ENCODE measurements at regions not wholly inside any gene's neighbourhood (a gene's known extent, or its start where the extent isn't known, plus 50 kb on each side); places are given as distances from the start of the nearest gene placed in this dataset.

- no peaks in the 10 kb centered on the region for H3K4me1 ChIP-seq (ENCODE audit: insufficient read depth, low read length, poor library complexity, severe bottlenecking)
- no peaks in the 10 kb centered on the region for H3K79me2 ChIP-seq (ENCODE audit: insufficient read depth, low read depth, low read length)
- POLR2A ChIA-PET = interaction anchor here (0.7 to 1.6 kb wide), 2 partner anchors 21 to 46 kb away, joined by 3 read pairs; no protein-coding TSS in a partner anchor
- H3K9me2 ChIP-seq (ENCODE audit: insufficient read depth, low read length) = no peaks in the 10 kb centered on the region
- no peaks in the 10 kb centered on the region for H4K20me1 ChIP-seq (ENCODE audit: insufficient read depth, low read length)
- TF ChIP-seq EZH2phosphoT487 (IDR thresholded peaks at IDR 0.05; ENCODE audit: borderline replicate concordance, low read depth, low read length) (no peak), CTCF (conservative IDR thresholded peaks at IDR 0.05; ENCODE audit: low read length) (no peak)
- H2AFZ ChIP-seq (ENCODE audit: low read length) = no peak overlapping the region
- CTCF ChIA-PET (ENCODE audit: unreplicated experiment) = no interaction called here
- H3K4me3 ChIP-seq (ENCODE audit: low read depth, low read length, poor library complexity, severe bottlenecking) = no peak overlapping the region
- no peaks in the 10 kb centered on the region for H3K9me3 ChIP-seq (ENCODE audit: low read length)
- no peak overlapping the region for H3K27ac ChIP-seq (ENCODE audit: low read depth, low read length, poor library complexity, severe bottlenecking)
- BruUV-seq (replicated peaks) = no TSS peak
- no peak overlapping the region for H3K4me2 ChIP-seq (ENCODE audit: low read length)
- DNase-seq (ENCODE audit: low spot score) = no peak
- H3K36me3 ChIP-seq (ENCODE audit: insufficient read depth, low read length) = no peaks in the 10 kb centered on the region
- intact Hi-C loops (cut with micrococcal nuclease; ENCODE audit: unreplicated experiment) = no loop called here
These were observed 69.9 kb upstream of the HK2 start for GRCh38 chr2:74763962-74764428.

GRCh38 chr2:74764429-74765272, 69.3 kb upstream of the HK2 start:
- Histone ChIP-seq H3K36me3 (ENCODE audit: insufficient read depth, low read length) (no peaks in the 10 kb centered on the region), H3K4me2 (ENCODE audit: low read length) (no peak overlapping the region), H3K9me2 (ENCODE audit: insufficient read depth, low read length) (no peaks in the 10 kb centered on the region), H3K79me2 (ENCODE audit: insufficient read depth, low read depth, low read length) (no peaks in the 10 kb centered on the region), H3K4me1 (ENCODE audit: insufficient read depth, low read length, poor library complexity, severe bottlenecking) (no peaks in the 10 kb centered on the region), H2AFZ (ENCODE audit: low read length) (no peak overlapping the region), H3K9me3 (ENCODE audit: low read length) (no peaks in the 10 kb centered on the region), H4K20me1 (ENCODE audit: insufficient read depth, low read length) (no peaks in the 10 kb centered on the region), H3K27ac (ENCODE audit: low read depth, low read length, poor library complexity, severe bottlenecking) (no peak overlapping the region), H3K4me3 (ENCODE audit: low read depth, low read length, poor library complexity, severe bottlenecking) (no peak overlapping the region)
- ChIA-PET CTCF (ENCODE audit: unreplicated experiment) (no interaction called here), POLR2A (interaction anchor here (0.6 to 1.6 kb wide), 4 partner anchors 14 to 88 kb away, joined by 3 to 4 read pairs (median 3); no protein-coding TSS in a partner anchor)
- no peak for TF ChIP-seq CTCF (conservative IDR thresholded peaks at IDR 0.05; ENCODE audit: low read length)
- TF ChIP-seq EZH2phosphoT487 (IDR thresholded peaks at IDR 0.05; ENCODE audit: borderline replicate concordance, low read depth, low read length) = no peak
- BruUV-seq (replicated peaks) = no TSS peak
- DNase-seq (ENCODE audit: low spot score) = no peak
- intact Hi-C loops (cut with micrococcal nuclease; ENCODE audit: unreplicated experiment) = no loop called here

- Histone ChIP-seq H3K36me3 (ENCODE audit: insufficient read depth, low read length) (no peaks in the 10 kb centered on the region), H2AFZ (ENCODE audit: low read length) (no peak overlapping the region), H3K79me2 (ENCODE audit: insufficient read depth, low read depth, low read length) (no peaks in the 10 kb centered on the region), H3K9me2 (ENCODE audit: insufficient read depth, low read length) (no peaks in the 10 kb centered on the region), H3K27ac (ENCODE audit: low read depth, low read length, poor library complexity, severe bottlenecking) (no peak overlapping the region), H3K4me2 (ENCODE audit: low read length) (no peak overlapping the region), H3K9me3 (ENCODE audit: low read length) (no peaks in the 10 kb centered on the region), H4K20me1 (ENCODE audit: insufficient read depth, low read length) (no peaks in the 10 kb centered on the region), H3K4me3 (ENCODE audit: low read depth, low read length, poor library complexity, severe bottlenecking) (no peak overlapping the region), H3K4me1 (ENCODE audit: insufficient read depth, low read length, poor library complexity, severe bottlenecking) (no peaks in the 10 kb centered on the region)
- CTCF ChIA-PET (ENCODE audit: unreplicated experiment) = no interaction called here
- intact Hi-C loops (cut with micrococcal nuclease; ENCODE audit: unreplicated experiment) = no loop called here
- POLR2A ChIA-PET = interaction anchor here (1.2 kb wide), 1 partner anchor 10 kb away, joined by 6 read pairs; no protein-coding TSS in a partner anchor
- BruUV-seq (replicated peaks) = no TSS peak
- TF ChIP-seq EZH2phosphoT487 (IDR thresholded peaks at IDR 0.05; ENCODE audit: borderline replicate concordance, low read depth, low read length) (no peak), CTCF (conservative IDR thresholded peaks at IDR 0.05; ENCODE audit: low read length) (no peak)
- no peak for DNase-seq (ENCODE audit: low spot score)
These were observed 67.1 kb upstream of the HK2 start for GRCh38 chr2:74766780-74767179.
